ENCODE measurements at regions not wholly inside any gene's neighbourhood (a gene's known extent, or its start where the extent isn't known, plus 50 kb on each side); places are given as distances from the start of the nearest gene placed in this dataset.

- Histone ChIP-seq H3K36me3 (ENCODE audit: low read depth, low read length) (no peaks in the 10 kb centered on the region), H3K4me3 (ENCODE audit: low read length) (no peak overlapping the region), H3K9ac (ENCODE audit: low read length) (no peak overlapping the region), H2AFZ (ENCODE audit: low read length) (no peak overlapping the region), H3K27ac (ENCODE audit: low read length) (no peak overlapping the region), H3K4me1 (ENCODE audit: insufficient read depth, low read length) (no peaks in the 10 kb centered on the region), H4K20me1 (ENCODE audit: low read length) (no peaks in the 10 kb centered on the region), H3F3A (ENCODE audit: low read length, unreplicated experiment) (no peaks in the 10 kb centered on the region), H3K27me3 (ENCODE audit: low read length) (no peaks in the 10 kb centered on the region), H3K79me2 (ENCODE audit: low read length) (no peaks in the 10 kb centered on the region), H3K4me2 (ENCODE audit: low read length) (no peak overlapping the region), H3K9me3 (ENCODE audit: low read length) (no peaks in the 10 kb centered on the region), H3K9me2 (replicated peaks; ENCODE audit: low read length) (no peaks in the 10 kb centered on the region)
- no peak for TF ChIP-seq EZH2 (IDR thresholded peaks at IDR 0.05; ENCODE audit: low read length, unreplicated experiment)
- TF ChIP-seq CTCF (conservative IDR thresholded peaks at IDR 0.05; ENCODE audit: low read depth, low read length): no peak
- no peak for TF ChIP-seq EZH2phosphoT487 (IDR thresholded peaks at IDR 0.05; ENCODE audit: borderline replicate concordance, low read length)
- DNase-seq: no peak
- intact Hi-C loops (cut with micrococcal nuclease): no loop called here
- ChIA-PET CTCF (no interaction called here), POLR2A (ENCODE audit: unreplicated experiment) (no interaction called here)
- BruUV-seq (replicated peaks): no TSS peak
- no peak for ATAC-seq
Observed at GRCh38 chr18:52277785-52278184, 62.2 kb upstream of the DCC start.

- Histone ChIP-seq H3K9me2 (replicated peaks; ENCODE audit: low read length) (no peaks in the 10 kb centered on the region), H3K9me3 (ENCODE audit: low read length) (no peaks in the 10 kb centered on the region), H3K27ac (ENCODE audit: low read length) (no peak overlapping the region), H3F3A (ENCODE audit: low read length, unreplicated experiment) (no peaks in the 10 kb centered on the region), H3K4me3 (ENCODE audit: low read length) (no peak overlapping the region), H2AFZ (ENCODE audit: low read length) (no peak overlapping the region), H3K9ac (ENCODE audit: low read length) (no peak overlapping the region), H3K79me2 (ENCODE audit: low read length) (no peaks in the 10 kb centered on the region), H3K4me1 (ENCODE audit: insufficient read depth, low read length) (no peaks in the 10 kb centered on the region), H3K36me3 (ENCODE audit: low read depth, low read length) (no peaks in the 10 kb centered on the region), H3K27me3 (ENCODE audit: low read length) (no peaks in the 10 kb centered on the region), H3K4me2 (ENCODE audit: low read length) (no peak overlapping the region), H4K20me1 (ENCODE audit: low read length) (no peaks in the 10 kb centered on the region)
- no peak for DNase-seq
- POLR2A ChIA-PET (ENCODE audit: unreplicated experiment): no interaction called here
- TF ChIP-seq EZH2phosphoT487 (IDR thresholded peaks at IDR 0.05; ENCODE audit: borderline replicate concordance, low read length) (no peak), CTCF (conservative IDR thresholded peaks at IDR 0.05; ENCODE audit: low read depth, low read length) (no peak), EZH2 (IDR thresholded peaks at IDR 0.05; ENCODE audit: low read length, unreplicated experiment) (no peak)
- no TSS peak for BruUV-seq (replicated peaks)
- CTCF ChIA-PET: no interaction called here
- intact Hi-C loops (cut with micrococcal nuclease): no loop called here
- no peak for ATAC-seq
Observed at GRCh38 chr18:52278191-52278590, 61.8 kb upstream of the DCC start.

GRCh38 chr18:52280702-52281101, 59.3 kb upstream of the DCC start:
- intact Hi-C loops (cut with micrococcal nuclease): loop anchor here (2.0 kb wide), 1 partner anchor 48 kb away; no protein-coding TSS in a partner anchor
- ATAC-seq (no peak), DNase-seq (no peak)
- Histone ChIP-seq H3K27ac (ENCODE audit: low read length) (no peak overlapping the region), H3K9me2 (replicated peaks; ENCODE audit: low read length) (no peaks in the 10 kb centered on the region), H3K4me1 (ENCODE audit: insufficient read depth, low read length) (no peaks in the 10 kb centered on the region), H3K27me3 (ENCODE audit: low read length) (no peaks in the 10 kb centered on the region), H3K9me3 (ENCODE audit: low read length) (no peaks in the 10 kb centered on the region), H4K20me1 (ENCODE audit: low read length) (no peaks in the 10 kb centered on the region), H3K36me3 (ENCODE audit: low read depth, low read length) (no peaks in the 10 kb centered on the region), H3K4me2 (ENCODE audit: low read length) (no peak overlapping the region), H3K4me3 (ENCODE audit: low read length) (no peak overlapping the region), H2AFZ (ENCODE audit: low read length) (no peak overlapping the region), H3K9ac (ENCODE audit: low read length) (no peak overlapping the region), H3K79me2 (ENCODE audit: low read length) (no peaks in the 10 kb centered on the region), H3F3A (ENCODE audit: low read length, unreplicated experiment) (no peaks in the 10 kb centered on the region)
- CTCF ChIA-PET: no interaction called here
- BruUV-seq (replicated peaks): no TSS peak
- TF ChIP-seq EZH2 (IDR thresholded peaks at IDR 0.05; ENCODE audit: low read length, unreplicated experiment): no peak
- TF ChIP-seq CTCF (conservative IDR thresholded peaks at IDR 0.05; ENCODE audit: low read depth, low read length): no peak
- TF ChIP-seq EZH2phosphoT487 (IDR thresholded peaks at IDR 0.05; ENCODE audit: borderline replicate concordance, low read length): no peak
- POLR2A ChIA-PET (ENCODE audit: unreplicated experiment): no interaction called here
